ENCODE measurements at regions not wholly inside any gene's neighbourhood (a gene's known extent, or its start where the extent isn't known, plus 50 kb on each side); places are given as distances from the start of the nearest gene placed in this dataset.

DNA sequence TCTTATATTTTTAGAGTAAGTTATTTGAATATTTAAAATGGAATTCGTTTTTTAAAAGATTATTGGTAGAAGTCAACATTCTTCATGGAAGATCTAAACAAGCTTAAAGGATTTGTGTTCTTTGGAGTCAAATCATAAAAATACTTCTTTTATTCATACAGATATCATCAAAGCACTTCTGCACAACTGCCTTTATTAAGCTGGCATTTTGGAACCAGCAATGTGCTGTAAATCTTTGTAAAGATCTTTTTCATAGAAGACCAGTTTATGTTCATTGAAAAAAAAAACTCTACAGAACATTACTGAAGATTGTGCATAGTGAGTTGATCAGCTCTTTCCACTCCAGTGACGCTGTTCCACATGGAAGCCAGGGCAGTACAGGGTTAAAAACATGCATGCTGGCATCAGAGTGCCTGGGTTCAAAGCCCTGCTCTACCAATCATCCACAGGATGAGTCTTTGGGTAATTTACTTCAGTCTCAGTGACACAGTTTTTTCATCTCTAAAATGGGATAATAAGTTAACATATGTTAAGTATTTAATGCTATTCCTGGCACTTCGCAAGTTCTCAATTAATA lies 109.6 kb upstream of the SLC38A4 start:
- TF ChIP-seq, protein P1, sequence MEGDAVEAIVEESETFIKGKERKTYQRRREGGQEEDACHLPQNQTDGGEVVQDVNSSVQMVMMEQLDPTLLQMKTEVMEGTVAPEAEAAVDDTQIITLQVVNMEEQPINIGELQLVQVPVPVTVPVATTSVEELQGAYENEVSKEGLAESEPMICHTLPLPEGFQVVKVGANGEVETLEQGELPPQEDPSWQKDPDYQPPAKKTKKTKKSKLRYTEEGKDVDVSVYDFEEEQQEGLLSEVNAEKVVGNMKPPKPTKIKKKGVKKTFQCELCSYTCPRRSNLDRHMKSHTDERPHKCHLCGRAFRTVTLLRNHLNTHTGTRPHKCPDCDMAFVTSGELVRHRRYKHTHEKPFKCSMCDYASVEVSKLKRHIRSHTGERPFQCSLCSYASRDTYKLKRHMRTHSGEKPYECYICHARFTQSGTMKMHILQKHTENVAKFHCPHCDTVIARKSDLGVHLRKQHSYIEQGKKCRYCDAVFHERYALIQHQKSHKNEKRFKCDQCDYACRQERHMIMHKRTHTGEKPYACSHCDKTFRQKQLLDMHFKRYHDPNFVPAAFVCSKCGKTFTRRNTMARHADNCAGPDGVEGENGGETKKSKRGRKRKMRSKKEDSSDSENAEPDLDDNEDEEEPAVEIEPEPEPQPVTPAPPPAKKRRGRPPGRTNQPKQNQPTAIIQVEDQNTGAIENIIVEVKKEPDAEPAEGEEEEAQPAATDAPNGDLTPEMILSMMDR (IDR thresholded peaks at IDR 0.05): no peak
- ATAC-seq (no peak), DNase-seq (no peak)
- H3K9me3 ChIP-seq: no peaks in the 10 kb centered on the region
- no peak overlapping the region for H3K4me3 ChIP-seq
- no peak overlapping the region for H3K27ac ChIP-seq
- WGBS, 3 donors: 82 to 87% (median 86%) methylated on average over 3 of the region's 3 CpGs
- no peaks in the 10 kb centered on the region for H3K27me3 ChIP-seq (ENCODE audit: insufficient read depth in 3 of 3, low read length in 2 of 3)
- no peaks in the 10 kb centered on the region for H3K36me3 ChIP-seq (ENCODE audit: insufficient read depth in 1 of 2, low read depth in 1 of 2)
- peaks cover 4% of the 10 kb centered on the region for H3K4me1 ChIP-seq
- intact Hi-C loops (cut with DNase I): loop anchor here (5.0 to 10.0 kb wide), 3 partner anchors 253 to 811 kb away; no protein-coding TSS in a partner anchor

DNA sequence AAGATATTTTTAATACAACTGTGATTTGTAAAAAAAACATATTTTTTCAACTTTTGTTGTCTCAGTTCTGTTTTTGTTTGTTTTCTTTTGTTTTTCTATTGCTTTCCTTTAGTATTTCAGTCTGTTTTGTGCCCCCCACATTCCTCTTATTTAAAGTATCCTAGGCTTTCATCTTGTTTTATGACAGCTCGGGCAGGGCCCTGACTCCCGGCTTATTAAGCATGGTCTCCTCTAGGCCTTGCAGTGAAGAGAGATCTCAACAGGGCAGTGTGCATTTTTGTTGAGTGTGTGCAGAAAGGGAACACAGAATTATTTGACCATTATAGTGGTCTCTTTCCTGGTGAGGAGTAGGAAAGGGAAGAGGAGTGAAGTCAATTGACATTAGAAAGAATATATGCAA lies 110.2 kb upstream of the SLC38A4 start:
- intact Hi-C loops (cut with DNase I): loop anchor here (2.0 to 10.0 kb wide), 4 partner anchors 254 to 811 kb away; no protein-coding TSS in a partner anchor
- no peak for ATAC-seq
- H3K27me3 ChIP-seq (ENCODE audit: insufficient read depth in 3 of 3, low read length in 2 of 3): no peaks in the 10 kb centered on the region
- H3K9me3 ChIP-seq: no peaks in the 10 kb centered on the region
- 40 to 84% (median 72%) methylated on average over 2 of the region's 2 CpGs for WGBS, 3 donors
- TF ChIP-seq, protein P1 (IDR thresholded peaks at IDR 0.05): no peak
- no peaks in the 10 kb centered on the region for H3K36me3 ChIP-seq (ENCODE audit: insufficient read depth in 1 of 2, low read depth in 1 of 2)
- no peak overlapping the region for H3K4me3 ChIP-seq
- DNase-seq: no peak
- H3K4me1 ChIP-seq: peaks cover 4% of the 10 kb centered on the region
- H3K27ac ChIP-seq: no peak overlapping the region

DNA sequence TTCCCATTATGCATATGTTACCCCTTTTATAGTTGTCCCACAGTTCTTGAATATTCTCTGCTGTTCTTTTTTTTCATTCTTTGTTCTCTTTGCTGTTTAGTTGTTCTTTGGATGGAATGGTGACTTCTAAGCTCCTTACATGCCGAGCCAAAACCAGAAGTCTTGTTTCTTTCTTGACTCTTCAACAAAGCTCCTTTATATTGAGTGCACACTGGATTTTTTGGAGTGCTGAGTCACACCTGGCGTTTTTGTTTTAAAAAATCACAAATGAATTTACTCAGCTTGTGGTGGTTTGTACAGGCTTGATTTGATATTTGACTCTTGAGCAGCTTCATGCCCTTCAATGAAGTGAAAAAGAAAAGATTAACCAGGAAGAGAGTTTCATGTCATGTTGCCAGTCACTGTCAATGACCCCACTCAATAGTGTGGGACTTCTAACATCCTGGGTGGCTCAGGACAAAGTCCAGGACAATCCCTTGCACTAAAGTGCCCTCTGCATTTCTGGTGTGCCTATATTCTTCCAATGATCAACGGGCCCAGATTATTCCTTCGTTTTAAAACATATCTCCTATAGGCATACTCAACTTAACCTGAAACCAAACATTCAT lies 112.4 kb upstream of the SLC38A4 start:
- no peak for ATAC-seq
- DNase-seq: no peak
- H3K4me1 ChIP-seq: peaks cover 11% of the 10 kb centered on the region
- no peaks in the 10 kb centered on the region for H3K27me3 ChIP-seq (ENCODE audit: insufficient read depth in 3 of 3, low read length in 2 of 3)
- H3K4me3 ChIP-seq: no peak overlapping the region
- H3K9me3 ChIP-seq: no peaks in the 10 kb centered on the region
- TF ChIP-seq, protein P1 (IDR thresholded peaks at IDR 0.05): no peak
- intact Hi-C loops (cut with DNase I): loop anchor here (5.0 to 10.0 kb wide), 3 partner anchors 256 to 813 kb away; no protein-coding TSS in a partner anchor
- H3K36me3 ChIP-seq (ENCODE audit: insufficient read depth in 1 of 2, low read depth in 1 of 2): no peaks in the 10 kb centered on the region
- WGBS, 3 donors: 74 to 88% (median 74%) methylated on average over 4 of the region's 4 CpGs
- no peak overlapping the region for H3K27ac ChIP-seq

DNA sequence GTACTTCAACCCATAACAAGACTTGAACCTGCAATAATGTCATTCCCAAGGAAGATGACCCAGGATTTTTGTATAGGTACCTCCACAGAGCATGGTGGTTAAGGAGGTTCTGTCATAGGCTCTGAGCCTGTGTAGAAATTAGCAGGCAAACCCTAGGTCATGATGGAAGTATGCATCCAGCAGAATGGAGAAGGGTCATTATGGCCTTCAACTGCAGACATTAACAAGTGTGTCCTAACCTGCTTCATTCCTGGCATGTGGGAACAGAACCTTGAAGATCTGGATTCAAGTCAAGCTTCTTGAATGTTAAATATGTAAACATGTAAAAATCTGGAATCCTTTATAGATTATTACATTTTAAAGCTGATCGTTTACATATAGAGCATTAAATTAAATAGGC lies 116.2 kb upstream of the SLC38A4 start:
- Histone ChIP-seq H3K27me3 (ENCODE audit: insufficient read depth in 3 of 3, low read length in 2 of 3) (no peaks in the 10 kb centered on the region), H3K4me3 (no peak overlapping the region), H3K4me1 (peaks cover 10% of the 10 kb centered on the region), H3K27ac (no peak overlapping the region), H3K9me3 (no peaks in the 10 kb centered on the region), H3K36me3 (ENCODE audit: insufficient read depth in 1 of 2, low read depth in 1 of 2) (no peaks in the 10 kb centered on the region)
- intact Hi-C loops (cut with DNase I): no loop called here
- DNase-seq (no peak), ATAC-seq (no peak)
- TF ChIP-seq, protein P1 (IDR thresholded peaks at IDR 0.05): no peak
- 88 to 98% (median 91%) methylated on average over 1 of the region's 1 CpG for WGBS, 3 donors

Data from psoas muscle (tissue), 7 donors.